ENCODE measurements at regions not wholly inside any gene's neighbourhood (a gene's known extent, or its start where the extent isn't known, plus 50 kb on each side); places are given as distances from the start of the nearest gene placed in this dataset.

DNA sequence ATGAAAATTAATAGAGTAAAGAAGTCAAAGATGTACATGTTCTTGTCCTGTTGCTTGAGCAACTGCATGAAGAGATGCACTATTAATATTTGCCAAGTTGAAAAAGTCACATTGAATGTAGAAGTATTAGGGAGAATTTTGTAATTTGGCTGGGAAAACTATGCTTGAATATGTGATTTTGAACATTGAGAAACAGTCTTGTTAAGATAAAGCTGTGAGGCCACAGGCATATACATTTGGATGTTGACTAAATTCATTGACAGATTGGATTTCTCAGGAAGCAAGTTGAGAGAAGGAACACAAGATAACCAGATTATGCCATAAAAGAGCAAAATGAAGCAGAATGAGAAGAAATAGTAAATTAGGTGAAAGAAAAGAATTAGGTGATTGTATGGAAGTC lies 1777.5 kb upstream of the PCDH7 start:
- Histone ChIP-seq H3K36me3 (ENCODE audit: control insufficient read depth in 3 of 3, insufficient read depth in 3 of 3, low read length in 3 of 3) (no peaks in the 10 kb centered on the region), H3K4me3 (ENCODE audit: low read length in 3 of 3) (no peak overlapping the region), H3K9ac (ENCODE audit: low read depth in 1 of 3, low read length in 3 of 3) (no peak overlapping the region), H3K27ac (ENCODE audit: low read depth, low read length) (no peak overlapping the region), H3K4me1 (ENCODE audit: control insufficient read depth in 3 of 3, insufficient read depth in 3 of 3, low read length in 3 of 3) (no peaks in the 10 kb centered on the region), H3K9me3 (ENCODE audit: control insufficient read depth in 3 of 3, low read length in 3 of 3) (peaks cover 0 to 2% (median 0%) of the 10 kb centered on the region in 3 donors), H3K27me3 (ENCODE audit: control insufficient read depth in 3 of 3, insufficient read depth in 3 of 3, low read length in 3 of 3) (no peaks in the 10 kb centered on the region)

DNA sequence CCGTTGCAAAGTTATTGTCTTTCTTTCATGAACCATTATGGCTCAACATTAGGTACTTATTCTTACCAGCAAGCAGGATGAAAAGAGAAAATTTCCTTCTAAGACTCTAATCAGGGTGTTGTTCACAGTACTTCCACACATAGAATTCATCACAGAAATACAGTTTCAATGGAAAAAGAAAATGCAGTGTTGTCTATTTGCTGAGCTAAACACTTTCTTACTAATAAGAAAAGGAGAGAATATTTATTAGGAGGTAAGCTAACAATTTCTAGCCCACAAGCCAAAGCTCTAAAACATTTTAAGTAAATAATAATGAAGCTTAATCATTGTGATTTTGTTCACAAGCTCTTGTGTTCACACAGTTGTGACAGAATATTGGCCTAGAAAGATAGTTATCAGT lies 1772.8 kb upstream of the PCDH7 start:
- Histone ChIP-seq H3K27me3 (ENCODE audit: control insufficient read depth in 3 of 3, insufficient read depth in 3 of 3, low read length in 3 of 3) (no peaks in the 10 kb centered on the region), H3K27ac (ENCODE audit: low read depth, low read length) (no peak overlapping the region), H3K9me3 (ENCODE audit: control insufficient read depth in 3 of 3, low read length in 3 of 3) (peaks cover 0 to 2% (median 0%) of the 10 kb centered on the region in 3 donors), H3K9ac (ENCODE audit: low read depth in 1 of 3, low read length in 3 of 3) (no peak overlapping the region), H3K4me1 (ENCODE audit: control insufficient read depth in 3 of 3, insufficient read depth in 3 of 3, low read length in 3 of 3) (no peaks in the 10 kb centered on the region), H3K36me3 (ENCODE audit: control insufficient read depth in 3 of 3, insufficient read depth in 3 of 3, low read length in 3 of 3) (no peaks in the 10 kb centered on the region), H3K4me3 (ENCODE audit: low read length in 3 of 3) (no peak overlapping the region)

DNA sequence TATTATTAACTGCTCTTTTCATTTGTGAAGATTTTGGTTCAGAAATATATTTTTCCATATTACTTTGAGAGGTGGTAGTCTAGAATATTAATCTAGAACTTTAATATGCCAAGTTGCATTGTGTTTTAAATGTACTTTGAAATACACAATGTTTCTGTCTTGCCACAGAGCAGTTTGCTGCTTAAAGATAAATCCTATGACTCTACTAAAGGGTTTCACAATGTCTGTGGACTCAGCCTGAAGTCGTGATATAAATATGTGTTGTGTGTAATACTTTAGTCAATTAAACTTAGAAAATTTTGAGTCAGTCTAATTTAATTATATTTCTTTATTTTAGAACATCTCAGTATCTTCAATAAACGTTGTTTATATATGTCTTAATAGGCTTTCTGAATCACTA lies 1771.7 kb upstream of the PCDH7 start:
- no peaks in the 10 kb centered on the region for H3K27me3 ChIP-seq (ENCODE audit: control insufficient read depth in 3 of 3, insufficient read depth in 3 of 3, low read length in 3 of 3)
- no peak overlapping the region for H3K27ac ChIP-seq (ENCODE audit: low read depth, low read length)
- peaks cover 0 to 2% (median 0%) of the 10 kb centered on the region in 3 donors for H3K9me3 ChIP-seq (ENCODE audit: control insufficient read depth in 3 of 3, low read length in 3 of 3)
- no peak overlapping the region for H3K4me3 ChIP-seq (ENCODE audit: low read length in 3 of 3)
- H3K36me3 ChIP-seq (ENCODE audit: control insufficient read depth in 3 of 3, insufficient read depth in 3 of 3, low read length in 3 of 3), result no peaks in the 10 kb centered on the region
- H3K4me1 ChIP-seq (ENCODE audit: control insufficient read depth in 3 of 3, insufficient read depth in 3 of 3, low read length in 3 of 3), result no peaks in the 10 kb centered on the region
- no peak overlapping the region for H3K9ac ChIP-seq (ENCODE audit: low read depth in 1 of 3, low read length in 3 of 3)

DNA sequence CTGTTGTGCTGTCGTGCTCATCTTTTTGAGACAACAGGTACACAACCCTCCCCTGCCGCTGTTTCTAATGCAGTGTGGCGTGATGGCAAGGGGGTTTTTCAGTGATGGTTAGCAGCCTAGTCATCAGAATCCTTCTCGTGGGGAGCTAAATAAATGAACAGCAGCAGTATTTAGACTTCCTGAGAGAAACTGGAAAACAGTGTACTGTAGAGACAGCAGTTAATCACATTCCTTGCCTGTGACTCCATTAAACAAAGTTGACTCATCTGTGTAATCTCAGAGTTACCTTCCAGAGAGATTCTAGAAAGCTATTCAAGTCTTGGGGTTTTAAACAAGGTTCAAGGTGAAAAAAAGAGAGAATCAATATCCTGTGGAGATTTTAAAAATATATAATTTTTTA lies 1753.2 kb upstream of the PCDH7 start:
- H3K9ac ChIP-seq (ENCODE audit: low read depth in 1 of 3, low read length in 3 of 3), result no peak overlapping the region
- H3K27ac ChIP-seq (ENCODE audit: low read depth, low read length), result no peak overlapping the region
- no peak overlapping the region for H3K4me3 ChIP-seq (ENCODE audit: low read length in 3 of 3)
- no peaks in the 10 kb centered on the region for H3K4me1 ChIP-seq (ENCODE audit: control insufficient read depth in 3 of 3, insufficient read depth in 3 of 3, low read length in 3 of 3)
- no peaks in the 10 kb centered on the region for H3K9me3 ChIP-seq (ENCODE audit: control insufficient read depth in 3 of 3, low read length in 3 of 3)
- no peaks in the 10 kb centered on the region for H3K27me3 ChIP-seq (ENCODE audit: control insufficient read depth in 3 of 3, insufficient read depth in 3 of 3, low read length in 3 of 3)
- H3K36me3 ChIP-seq (ENCODE audit: control insufficient read depth in 3 of 3, insufficient read depth in 3 of 3, low read length in 3 of 3), result no peaks in the 10 kb centered on the region

DNA sequence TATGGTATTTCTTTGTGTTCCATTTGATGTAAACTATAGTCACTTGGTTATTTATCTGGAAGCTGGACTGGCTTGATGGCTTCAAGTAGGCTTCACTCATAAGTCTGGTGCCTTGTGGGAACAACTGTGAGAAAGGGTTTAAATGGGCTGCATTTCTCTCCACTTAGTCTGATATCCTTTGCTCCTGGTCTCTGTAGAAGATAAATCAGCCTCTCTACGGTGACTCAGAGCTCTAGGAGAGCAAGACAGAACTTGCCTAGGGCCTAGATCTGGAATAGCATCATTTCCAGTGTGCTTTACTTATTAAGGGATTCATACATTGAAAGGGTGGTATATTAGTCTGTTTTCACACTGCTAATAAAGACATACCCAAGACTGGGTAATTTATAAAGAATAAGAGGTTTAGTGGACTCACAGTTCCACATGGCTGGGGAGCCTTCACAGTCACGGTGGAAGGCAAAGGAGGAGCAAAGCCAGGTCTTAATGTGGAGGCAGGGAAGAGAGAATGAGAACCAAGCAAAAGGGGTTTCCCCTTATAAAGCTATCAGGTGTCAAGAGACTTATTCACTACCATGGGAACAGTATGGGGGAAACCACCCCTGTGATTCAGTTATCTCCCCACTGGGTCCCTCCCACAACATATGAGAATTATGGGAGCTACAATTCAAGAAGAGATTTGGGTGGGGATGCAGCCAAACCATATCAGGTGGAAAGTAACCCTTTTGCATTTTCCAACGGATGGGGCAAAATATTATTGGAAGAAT lies 1746.4 kb upstream of the PCDH7 start:
- no peak overlapping the region for H3K27ac ChIP-seq (ENCODE audit: low read depth, low read length)
- no peaks in the 10 kb centered on the region for H3K27me3 ChIP-seq (ENCODE audit: control insufficient read depth in 3 of 3, insufficient read depth in 3 of 3, low read length in 3 of 3)
- no peak overlapping the region for H3K9ac ChIP-seq (ENCODE audit: low read depth in 1 of 3, low read length in 3 of 3)
- H3K36me3 ChIP-seq (ENCODE audit: control insufficient read depth in 3 of 3, insufficient read depth in 3 of 3, low read length in 3 of 3), result no peaks in the 10 kb centered on the region
- no peaks in the 10 kb centered on the region for H3K4me1 ChIP-seq (ENCODE audit: control insufficient read depth in 3 of 3, insufficient read depth in 3 of 3, low read length in 3 of 3)
- no peaks in the 10 kb centered on the region for H3K9me3 ChIP-seq (ENCODE audit: control insufficient read depth in 3 of 3, low read length in 3 of 3)
- H3K4me3 ChIP-seq (ENCODE audit: low read length in 3 of 3), result no peak overlapping the region

DNA sequence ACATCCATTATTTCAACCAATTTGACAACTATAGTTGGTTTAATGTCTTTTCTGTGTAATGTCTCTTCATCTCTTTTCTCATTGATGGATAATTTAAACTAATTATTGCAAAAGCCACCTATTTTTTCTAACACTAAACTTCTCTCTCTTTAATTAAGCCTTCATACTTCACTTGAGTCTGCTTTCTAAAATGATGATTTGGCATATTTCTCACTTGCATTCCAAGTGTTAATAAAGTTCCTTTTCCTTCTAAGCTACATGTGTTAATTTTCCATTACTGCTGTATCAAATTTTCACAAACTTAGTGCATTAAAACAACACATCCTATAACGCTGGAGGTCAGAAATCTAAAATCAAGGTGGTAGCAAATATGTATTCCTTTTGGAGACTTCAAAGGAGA lies 1743.8 kb upstream of the PCDH7 start:
- H3K9me3 ChIP-seq (ENCODE audit: control insufficient read depth in 3 of 3, low read length in 3 of 3), result no peaks in the 10 kb centered on the region
- no peaks in the 10 kb centered on the region for H3K27me3 ChIP-seq (ENCODE audit: control insufficient read depth in 3 of 3, insufficient read depth in 3 of 3, low read length in 3 of 3)
- no peak overlapping the region for H3K9ac ChIP-seq (ENCODE audit: low read depth in 1 of 3, low read length in 3 of 3)
- H3K4me3 ChIP-seq (ENCODE audit: low read length in 3 of 3), result no peak overlapping the region
- no peak overlapping the region for H3K27ac ChIP-seq (ENCODE audit: low read depth, low read length)
- no peaks in the 10 kb centered on the region for H3K36me3 ChIP-seq (ENCODE audit: control insufficient read depth in 3 of 3, insufficient read depth in 3 of 3, low read length in 3 of 3)
- H3K4me1 ChIP-seq (ENCODE audit: control insufficient read depth in 3 of 3, insufficient read depth in 3 of 3, low read length in 3 of 3), result no peaks in the 10 kb centered on the region

DNA sequence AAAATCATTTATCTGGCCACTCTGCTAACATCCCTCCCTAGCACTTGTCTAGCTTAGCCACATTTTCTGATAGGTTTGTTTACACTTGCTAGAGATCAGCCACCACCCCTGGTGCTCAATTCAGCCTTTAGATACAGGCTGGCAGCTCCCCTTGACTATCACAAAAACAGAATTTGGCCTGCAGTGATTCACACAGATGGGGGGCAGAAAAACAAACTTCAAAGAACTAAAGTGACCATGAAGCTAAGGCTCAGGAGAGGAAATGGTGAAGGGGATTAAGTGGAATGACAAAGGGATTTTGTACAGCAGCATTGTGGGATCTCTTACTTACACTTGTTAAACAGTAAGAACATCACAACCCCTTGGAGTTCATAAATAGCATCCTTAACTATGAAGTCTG lies 1718.0 kb upstream of the PCDH7 start:
- H3K27me3 ChIP-seq (ENCODE audit: control insufficient read depth in 3 of 3, insufficient read depth in 3 of 3, low read length in 3 of 3), result no peaks in the 10 kb centered on the region
- H3K36me3 ChIP-seq (ENCODE audit: control insufficient read depth in 3 of 3, insufficient read depth in 3 of 3, low read length in 3 of 3), result no peaks in the 10 kb centered on the region

DNA sequence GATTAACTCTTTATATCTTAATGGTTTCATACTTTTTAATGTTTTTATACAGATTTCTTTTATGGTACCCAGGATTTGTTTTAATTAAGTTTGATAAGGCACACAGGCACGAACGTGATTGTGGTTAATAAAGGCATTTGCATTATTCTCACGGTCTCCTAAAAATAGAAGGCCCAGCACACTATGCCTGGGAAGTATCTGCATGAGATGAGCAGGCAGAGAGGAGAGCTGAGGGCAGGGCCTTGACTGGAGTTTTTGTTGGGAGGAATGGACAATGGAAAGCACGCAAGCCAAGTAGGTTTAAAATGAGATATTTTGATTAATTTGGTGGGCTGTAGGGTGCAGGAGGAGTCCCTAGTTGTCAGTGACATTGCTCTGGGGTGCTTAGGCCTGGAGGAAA lies 1714.3 kb upstream of the PCDH7 start:
- H3K9me3 ChIP-seq (ENCODE audit: control insufficient read depth in 3 of 3, low read length in 3 of 3), result no peaks in the 10 kb centered on the region
- H3K27me3 ChIP-seq (ENCODE audit: control insufficient read depth in 3 of 3, insufficient read depth in 3 of 3, low read length in 3 of 3), result no peaks in the 10 kb centered on the region
- no peak overlapping the region for H3K27ac ChIP-seq (ENCODE audit: low read depth, low read length)
- no peak overlapping the region for H3K9ac ChIP-seq (ENCODE audit: low read depth in 1 of 3, low read length in 3 of 3)
- H3K4me3 ChIP-seq (ENCODE audit: low read length in 3 of 3), result no peak overlapping the region
- no peaks in the 10 kb centered on the region for H3K4me1 ChIP-seq (ENCODE audit: control insufficient read depth in 3 of 3, insufficient read depth in 3 of 3, low read length in 3 of 3)
- H3K36me3 ChIP-seq (ENCODE audit: control insufficient read depth in 3 of 3, insufficient read depth in 3 of 3, low read length in 3 of 3), result no peaks in the 10 kb centered on the region

More for the DNA sequence above, 1718.0 kb upstream of the PCDH7 start:
- H3K4me3 ChIP-seq (ENCODE audit: low read length in 3 of 3), result no peak overlapping the region
- no peaks in the 10 kb centered on the region for H3K4me1 ChIP-seq (ENCODE audit: control insufficient read depth in 3 of 3, insufficient read depth in 3 of 3, low read length in 3 of 3)
- H3K27ac ChIP-seq (ENCODE audit: low read depth, low read length), result no peak overlapping the region
- peaks cover 2 to 5% (median 3%) of the 10 kb centered on the region in 3 donors for H3K9me3 ChIP-seq (ENCODE audit: control insufficient read depth in 3 of 3, low read length in 3 of 3)
- H3K9ac ChIP-seq (ENCODE audit: low read depth in 1 of 3, low read length in 3 of 3), result no peak overlapping the region

DNA sequence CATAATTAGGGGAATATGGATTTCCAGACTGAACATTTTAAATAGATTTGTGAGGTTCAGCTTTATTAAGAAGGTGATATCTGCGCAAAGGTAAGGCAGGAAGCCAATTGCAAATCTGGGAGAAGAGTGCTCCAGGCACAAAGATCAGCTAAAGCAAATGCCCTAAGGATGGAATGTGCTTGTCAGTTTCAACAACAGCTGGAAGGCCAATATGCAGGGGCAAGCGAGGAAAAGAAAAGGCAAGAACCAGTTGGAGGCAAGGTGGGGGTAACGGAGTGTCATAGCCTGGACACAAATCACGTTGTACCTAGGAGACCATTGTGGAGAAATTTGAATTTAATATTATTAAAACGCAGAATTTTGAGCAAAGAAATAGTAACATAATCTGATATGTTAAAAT lies 1710.3 kb upstream of the PCDH7 start:
- H3K27ac ChIP-seq (ENCODE audit: low read depth, low read length), result no peak overlapping the region
- H3K27me3 ChIP-seq (ENCODE audit: control insufficient read depth in 3 of 3, insufficient read depth in 3 of 3, low read length in 3 of 3), result no peaks in the 10 kb centered on the region
- H3K4me3 ChIP-seq (ENCODE audit: low read length in 3 of 3), result no peak overlapping the region
- no peaks in the 10 kb centered on the region for H3K4me1 ChIP-seq (ENCODE audit: control insufficient read depth in 3 of 3, insufficient read depth in 3 of 3, low read length in 3 of 3)
- peaks cover 0 to 2% (median 2%) of the 10 kb centered on the region in 3 donors for H3K9me3 ChIP-seq (ENCODE audit: control insufficient read depth in 3 of 3, low read length in 3 of 3)
- no peak overlapping the region for H3K9ac ChIP-seq (ENCODE audit: low read depth in 1 of 3, low read length in 3 of 3)
- H3K36me3 ChIP-seq (ENCODE audit: control insufficient read depth in 3 of 3, insufficient read depth in 3 of 3, low read length in 3 of 3), result no peaks in the 10 kb centered on the region

DNA sequence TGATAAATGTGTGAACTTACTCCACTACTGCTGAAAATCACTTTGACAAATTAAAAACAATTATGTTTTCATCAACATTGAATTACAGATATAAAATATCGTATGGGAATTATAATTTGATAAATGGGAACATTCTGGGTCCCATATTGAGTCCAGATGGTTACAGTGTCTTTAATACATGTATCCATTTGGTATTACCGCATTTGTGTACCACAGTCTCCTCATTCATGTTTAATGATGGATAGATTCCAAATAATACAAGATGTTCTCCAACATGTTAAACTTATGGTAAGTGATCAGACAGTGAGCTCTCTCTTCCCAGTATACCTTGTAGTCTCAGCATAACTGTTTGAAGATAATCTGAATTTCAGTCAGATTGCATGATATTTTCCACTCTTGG lies 1706.8 kb upstream of the PCDH7 start:
- Histone ChIP-seq H3K27me3 (ENCODE audit: control insufficient read depth in 3 of 3, insufficient read depth in 3 of 3, low read length in 3 of 3) (no peaks in the 10 kb centered on the region), H3K9ac (ENCODE audit: low read depth in 1 of 3, low read length in 3 of 3) (no peak overlapping the region), H3K4me3 (ENCODE audit: low read length in 3 of 3) (no peak overlapping the region), H3K9me3 (ENCODE audit: control insufficient read depth in 3 of 3, low read length in 3 of 3) (peaks cover 0 to 2% (median 2%) of the 10 kb centered on the region in 3 donors), H3K4me1 (ENCODE audit: control insufficient read depth in 3 of 3, insufficient read depth in 3 of 3, low read length in 3 of 3) (no peaks in the 10 kb centered on the region), H3K27ac (ENCODE audit: low read depth, low read length) (no peak overlapping the region), H3K36me3 (ENCODE audit: control insufficient read depth in 3 of 3, insufficient read depth in 3 of 3, low read length in 3 of 3) (no peaks in the 10 kb centered on the region)
